ENCODE measurements at regions not wholly inside any gene's neighbourhood (a gene's known extent, or its start where the extent isn't known, plus 50 kb on each side); places are given as distances from the start of the nearest gene placed in this dataset.

- ChIA-PET POLR2A (no interaction called here), CTCF (no interaction called here)
- Histone ChIP-seq H3K36me3 (ENCODE audit: control insufficient read depth in 2 of 3, insufficient read depth in 3 of 3, low read length in 3 of 3) (no peaks in the 10 kb centered on the region), H3K27me3 (ENCODE audit: control insufficient read depth in 2 of 2, insufficient read depth in 2 of 2, low read length in 2 of 2) (no peaks in the 10 kb centered on the region), H3K27ac (ENCODE audit: low read depth, low read length) (no peak overlapping the region), H3K9me3 (ENCODE audit: control insufficient read depth in 2 of 3, low read length in 3 of 3) (no peaks in the 10 kb centered on the region), H3K4me3 (ENCODE audit: low read length) (no peak overlapping the region), H3K4me1 (ENCODE audit: control insufficient read depth in 2 of 2, insufficient read depth in 2 of 2, low read length in 2 of 2) (no peaks in the 10 kb centered on the region)
- intact Hi-C loops (cut with micrococcal nuclease): no loop called here
- no peaks in the 10 kb centered on the region for H3K36me3 Mint-ChIP-seq
- peaks cover 0 to 2% (median 0%) of the 10 kb centered on the region in 11 donors for H3K9me3 Mint-ChIP-seq
- H3K27me3 Mint-ChIP-seq: no peaks in the 10 kb centered on the region
- H3K27ac Mint-ChIP-seq: no peak overlapping the region
- no peak for DNase-seq
- no peak for ATAC-seq
- no peak overlapping the region for H3K4me3 Mint-ChIP-seq
- H3K4me1 Mint-ChIP-seq: no peaks in the 10 kb centered on the region
These were observed 258.4 kb upstream of the CACNA2D1 start for GRCh38 chr7:82701949-82702348.

GRCh38 chr7:82700741-82701140 lies 257.2 kb upstream of the CACNA2D1 start:
- H3K4me3 ChIP-seq (ENCODE audit: low read length): no peak overlapping the region
- H3K9me3 Mint-ChIP-seq: peaks cover 0 to 2% (median 0%) of the 10 kb centered on the region in 11 donors
- no peaks in the 10 kb centered on the region for H3K27me3 Mint-ChIP-seq
- ChIA-PET CTCF (no interaction called here), POLR2A (no interaction called here)
- H3K4me1 ChIP-seq (ENCODE audit: control insufficient read depth in 2 of 2, insufficient read depth in 2 of 2, low read length in 2 of 2): no peaks in the 10 kb centered on the region
- no peak overlapping the region for H3K27ac Mint-ChIP-seq
- H3K4me1 Mint-ChIP-seq: no peaks in the 10 kb centered on the region
- no peak for ATAC-seq
- H3K4me3 Mint-ChIP-seq: no peak overlapping the region
- H3K27me3 ChIP-seq (ENCODE audit: control insufficient read depth in 2 of 2, insufficient read depth in 2 of 2, low read length in 2 of 2): no peaks in the 10 kb centered on the region
- H3K9me3 ChIP-seq (ENCODE audit: control insufficient read depth in 2 of 3, low read length in 3 of 3): no peaks in the 10 kb centered on the region
- H3K36me3 Mint-ChIP-seq: no peaks in the 10 kb centered on the region
- H3K27ac ChIP-seq (ENCODE audit: low read depth, low read length): no peak overlapping the region
- no peaks in the 10 kb centered on the region for H3K36me3 ChIP-seq (ENCODE audit: control insufficient read depth in 2 of 3, insufficient read depth in 3 of 3, low read length in 3 of 3)
- intact Hi-C loops (cut with micrococcal nuclease): no loop called here
- no peak for DNase-seq

DNA sequence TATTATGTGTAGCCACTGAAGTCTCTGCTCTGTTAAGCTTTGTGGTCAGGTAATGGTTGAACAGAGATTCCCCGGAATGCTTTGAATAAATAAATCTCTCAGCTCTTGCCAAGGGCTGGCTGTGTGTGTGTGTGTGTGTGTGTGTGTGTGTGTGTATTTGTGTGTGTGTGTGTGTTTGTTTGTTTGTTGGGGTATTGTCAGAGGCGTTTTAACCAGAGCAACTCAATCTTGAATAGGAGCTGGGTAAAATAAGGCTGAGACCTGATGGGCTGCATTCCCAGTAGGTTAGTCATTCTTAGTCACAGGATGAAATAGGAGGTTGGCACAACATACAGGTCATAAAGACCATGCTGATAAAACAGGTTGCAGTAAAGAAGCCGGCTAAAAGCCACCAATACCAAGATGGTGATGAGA lies 256.2 kb upstream of the CACNA2D1 start:
- DNase-seq (no peak), ATAC-seq (no peak)
- Histone ChIP-seq H3K36me3 (ENCODE audit: control insufficient read depth in 2 of 3, insufficient read depth in 3 of 3, low read length in 3 of 3) (no peaks in the 10 kb centered on the region), H3K4me3 (ENCODE audit: low read length) (no peak overlapping the region), H3K27me3 (ENCODE audit: control insufficient read depth in 2 of 2, insufficient read depth in 2 of 2, low read length in 2 of 2) (no peaks in the 10 kb centered on the region), H3K4me1 (ENCODE audit: control insufficient read depth in 2 of 2, insufficient read depth in 2 of 2, low read length in 2 of 2) (no peaks in the 10 kb centered on the region), H3K27ac (ENCODE audit: low read depth, low read length) (no peak overlapping the region), H3K9me3 (ENCODE audit: control insufficient read depth in 2 of 3, low read length in 3 of 3) (no peaks in the 10 kb centered on the region)
- CTCF ChIA-PET: no interaction called here
- POLR2A ChIA-PET: no interaction called here
- no peaks in the 10 kb centered on the region for H3K27me3 Mint-ChIP-seq
- no peaks in the 10 kb centered on the region for H3K4me1 Mint-ChIP-seq
- H3K36me3 Mint-ChIP-seq: no peaks in the 10 kb centered on the region
- no peak overlapping the region for H3K4me3 Mint-ChIP-seq
- no peak overlapping the region for H3K27ac Mint-ChIP-seq
- intact Hi-C loops (cut with micrococcal nuclease): no loop called here
- H3K9me3 Mint-ChIP-seq: peaks cover 0 to 5% (median 0%) of the 10 kb centered on the region in 11 donors

DNA sequence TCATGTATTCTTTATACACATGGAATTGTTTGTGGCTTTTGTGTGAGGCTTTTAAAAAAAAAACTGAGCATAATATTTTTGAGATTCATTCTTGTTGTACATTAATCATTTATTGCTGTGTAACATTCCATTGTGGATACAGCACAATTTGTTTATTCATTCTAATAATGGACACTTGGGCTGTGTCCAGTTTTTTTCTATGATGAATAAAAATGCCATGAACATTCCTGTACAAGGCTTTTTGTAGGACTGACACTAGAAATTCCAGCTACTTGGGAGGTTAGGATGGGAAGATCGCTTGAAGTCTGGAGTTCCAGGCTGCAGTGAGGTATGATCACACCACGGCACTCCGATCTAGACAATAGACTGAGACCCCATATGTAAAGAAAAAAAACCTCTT lies 254.3 kb upstream of the CACNA2D1 start:
- DNase-seq (no peak), ATAC-seq (no peak)
- Mint-ChIP-seq H3K4me3 (no peak overlapping the region), H3K27ac (no peak overlapping the region), H3K36me3 (no peaks in the 10 kb centered on the region), H3K27me3 (no peaks in the 10 kb centered on the region), H3K9me3 (peaks cover 0 to 5% (median 0%) of the 10 kb centered on the region in 11 donors), H3K4me1 (no peaks in the 10 kb centered on the region)
- Histone ChIP-seq H3K27me3 (ENCODE audit: control insufficient read depth in 2 of 2, insufficient read depth in 2 of 2, low read length in 2 of 2) (no peaks in the 10 kb centered on the region), H3K36me3 (ENCODE audit: control insufficient read depth in 2 of 3, insufficient read depth in 3 of 3, low read length in 3 of 3) (no peaks in the 10 kb centered on the region), H3K27ac (ENCODE audit: low read depth, low read length) (no peak overlapping the region), H3K4me1 (ENCODE audit: control insufficient read depth in 2 of 2, insufficient read depth in 2 of 2, low read length in 2 of 2) (no peaks in the 10 kb centered on the region), H3K9me3 (ENCODE audit: control insufficient read depth in 2 of 3, low read length in 3 of 3) (no peaks in the 10 kb centered on the region), H3K4me3 (ENCODE audit: low read length) (no peak overlapping the region)
- intact Hi-C loops (cut with micrococcal nuclease): no loop called here
- ChIA-PET POLR2A (no interaction called here), CTCF (no interaction called here)

- DNase-seq (no peak), ATAC-seq (no peak)
- H3K4me3 ChIP-seq (ENCODE audit: low read length): no peak overlapping the region
- no peaks in the 10 kb centered on the region for H3K9me3 ChIP-seq (ENCODE audit: control insufficient read depth in 2 of 3, low read length in 3 of 3)
- Mint-ChIP-seq H3K4me1 (no peaks in the 10 kb centered on the region), H3K36me3 (no peaks in the 10 kb centered on the region), H3K4me3 (no peak overlapping the region), H3K27me3 (no peaks in the 10 kb centered on the region), H3K9me3 (peaks cover 0 to 5% (median 0%) of the 10 kb centered on the region in 11 donors), H3K27ac (no peak overlapping the region)
- H3K36me3 ChIP-seq (ENCODE audit: control insufficient read depth in 2 of 3, insufficient read depth in 3 of 3, low read length in 3 of 3): no peaks in the 10 kb centered on the region
- H3K4me1 ChIP-seq (ENCODE audit: control insufficient read depth in 2 of 2, insufficient read depth in 2 of 2, low read length in 2 of 2): no peaks in the 10 kb centered on the region
- ChIA-PET POLR2A (no interaction called here), CTCF (no interaction called here)
- intact Hi-C loops (cut with micrococcal nuclease): no loop called here
- H3K27ac ChIP-seq (ENCODE audit: low read depth, low read length): no peak overlapping the region
- H3K27me3 ChIP-seq (ENCODE audit: control insufficient read depth in 2 of 2, insufficient read depth in 2 of 2, low read length in 2 of 2): no peaks in the 10 kb centered on the region
These were observed 253.1 kb upstream of the CACNA2D1 start for GRCh38 chr7:82696631-82697030.

DNA sequence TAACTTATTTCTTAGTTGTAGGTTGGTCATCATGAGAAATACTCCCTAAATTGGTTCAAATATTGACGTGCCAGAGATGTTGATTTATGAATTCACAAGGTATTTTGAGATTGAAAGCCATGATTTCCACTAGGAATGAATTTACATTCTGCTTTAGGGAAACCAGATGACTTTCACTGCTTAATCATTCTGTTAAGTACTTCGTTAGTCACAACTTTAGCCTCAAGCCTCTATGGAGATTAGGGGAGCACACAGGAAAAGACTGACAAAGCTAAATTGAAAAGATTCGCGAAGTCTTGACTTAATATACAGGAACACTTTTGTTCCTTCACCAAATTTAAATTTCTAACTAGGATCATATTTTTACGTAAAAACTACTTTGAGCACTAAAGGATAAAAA lies 250.4 kb upstream of the CACNA2D1 start:
- no peaks in the 10 kb centered on the region for H3K4me1 Mint-ChIP-seq
- H3K27ac ChIP-seq (ENCODE audit: low read depth, low read length): no peak overlapping the region
- no peaks in the 10 kb centered on the region for H3K36me3 ChIP-seq (ENCODE audit: control insufficient read depth in 2 of 3, insufficient read depth in 3 of 3, low read length in 3 of 3)
- peaks cover 0 to 4% (median 0%) of the 10 kb centered on the region in 5 donors for H3K27me3 Mint-ChIP-seq
- H3K9me3 ChIP-seq (ENCODE audit: control insufficient read depth in 2 of 3, low read length in 3 of 3): no peaks in the 10 kb centered on the region
- DNase-seq (no peak), ATAC-seq (no peak)
- H3K9me3 Mint-ChIP-seq: peaks cover 0 to 3% (median 0%) of the 10 kb centered on the region in 11 donors
- H3K27me3 ChIP-seq (ENCODE audit: control insufficient read depth in 2 of 2, insufficient read depth in 2 of 2, low read length in 2 of 2): no peaks in the 10 kb centered on the region
- H3K4me1 ChIP-seq (ENCODE audit: control insufficient read depth in 2 of 2, insufficient read depth in 2 of 2, low read length in 2 of 2): no peaks in the 10 kb centered on the region
- no peak overlapping the region for H3K4me3 ChIP-seq (ENCODE audit: low read length)
- POLR2A ChIA-PET: no interaction called here
- CTCF ChIA-PET: no interaction called here
- intact Hi-C loops (cut with micrococcal nuclease): no loop called here
- H3K36me3 Mint-ChIP-seq: no peaks in the 10 kb centered on the region
- no peak overlapping the region for H3K27ac Mint-ChIP-seq
- H3K4me3 Mint-ChIP-seq: no peak overlapping the region

DNA sequence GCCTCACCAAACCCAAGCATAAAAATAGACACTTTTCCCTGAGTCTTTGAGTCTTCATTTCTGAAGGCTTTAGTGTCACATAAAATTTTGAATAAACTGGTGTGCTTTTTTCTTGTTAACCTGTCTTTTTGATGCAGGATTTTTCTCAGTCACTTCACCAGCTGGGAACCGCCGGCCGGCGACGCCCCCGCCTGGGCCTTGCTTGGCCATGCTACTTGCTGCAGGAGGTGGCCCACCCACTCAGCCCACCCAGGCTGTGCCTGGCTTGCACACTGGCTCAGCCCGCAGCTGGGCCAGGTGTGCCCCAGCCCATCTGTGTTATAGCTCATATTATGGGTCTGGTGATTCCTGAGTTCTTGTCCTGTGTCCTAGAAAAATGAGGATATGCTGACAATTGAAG lies 247.4 kb upstream of the CACNA2D1 start:
- ATAC-seq (no peak), DNase-seq (no peak)
- peaks cover 0 to 3% (median 0%) of the 10 kb centered on the region in 11 donors for H3K9me3 Mint-ChIP-seq
- no peaks in the 10 kb centered on the region for H3K9me3 ChIP-seq (ENCODE audit: control insufficient read depth in 2 of 3, low read length in 3 of 3)
- no peak overlapping the region for H3K27ac Mint-ChIP-seq
- intact Hi-C loops (cut with micrococcal nuclease): no loop called here
- no peak overlapping the region for H3K27ac ChIP-seq (ENCODE audit: low read depth, low read length)
- no peaks in the 10 kb centered on the region for H3K4me1 Mint-ChIP-seq
- no peaks in the 10 kb centered on the region for H3K36me3 ChIP-seq (ENCODE audit: control insufficient read depth in 2 of 3, insufficient read depth in 3 of 3, low read length in 3 of 3)
- no peak overlapping the region for H3K4me3 ChIP-seq (ENCODE audit: low read length)
- no peak overlapping the region for H3K4me3 Mint-ChIP-seq
- no peaks in the 10 kb centered on the region for H3K4me1 ChIP-seq (ENCODE audit: control insufficient read depth in 2 of 2, insufficient read depth in 2 of 2, low read length in 2 of 2)
- H3K27me3 Mint-ChIP-seq: peaks cover 0 to 4% (median 0%) of the 10 kb centered on the region in 5 donors
- ChIA-PET CTCF (no interaction called here), POLR2A (no interaction called here)
- no peaks in the 10 kb centered on the region for H3K27me3 ChIP-seq (ENCODE audit: control insufficient read depth in 2 of 2, insufficient read depth in 2 of 2, low read length in 2 of 2)
- H3K36me3 Mint-ChIP-seq: no peaks in the 10 kb centered on the region
